GM12891 (cell line): ENCODE measurements at regions not wholly inside any gene's neighbourhood (a gene's known extent, or its start where the extent isn't known, plus 50 kb on each side); places are given as distances from the start of the nearest gene placed in this dataset.

ENCODE experiments used
- PAX5 ChIP-seq: IDR thresholded peaks from 2 replicates; pipeline ENCODE4 v1.6.1; 2011; ENCODE audit warnings: low read length, moderate library complexity, mild to moderate bottlenecking; ENCODE audit not compliant: insufficient read depth, severe bottlenecking
- POLR2A ChIP-seq: IDR thresholded peaks from 2 replicates; pipeline ENCODE4 v1.6.1; 2011; ENCODE audit warnings: low read depth, low read length, control low read depth
- POLR2AphosphoS5 ChIP-seq: IDR thresholded peaks from 2 replicates; pipeline ENCODE4 v1.6.1; 2011; ENCODE audit warnings: low read depth, low read length, control low read depth
- POU2F2 ChIP-seq: IDR thresholded peaks from 2 replicates; pipeline ENCODE4 v1.6.1; 2011; ENCODE audit warnings: low read depth, mild to moderate bottlenecking, control low read depth, low read length, moderate library complexity
- SPI1 ChIP-seq: IDR thresholded peaks from 2 replicates; pipeline ENCODE4 v1.6.1; 2011; ENCODE audit warnings: low read depth, low read length, control low read depth
- TAF1 ChIP-seq: IDR thresholded peaks from 2 replicates; pipeline ENCODE4 v1.6.1; 2011; ENCODE audit warnings: low read depth, low read length, control low read depth

DNA sequence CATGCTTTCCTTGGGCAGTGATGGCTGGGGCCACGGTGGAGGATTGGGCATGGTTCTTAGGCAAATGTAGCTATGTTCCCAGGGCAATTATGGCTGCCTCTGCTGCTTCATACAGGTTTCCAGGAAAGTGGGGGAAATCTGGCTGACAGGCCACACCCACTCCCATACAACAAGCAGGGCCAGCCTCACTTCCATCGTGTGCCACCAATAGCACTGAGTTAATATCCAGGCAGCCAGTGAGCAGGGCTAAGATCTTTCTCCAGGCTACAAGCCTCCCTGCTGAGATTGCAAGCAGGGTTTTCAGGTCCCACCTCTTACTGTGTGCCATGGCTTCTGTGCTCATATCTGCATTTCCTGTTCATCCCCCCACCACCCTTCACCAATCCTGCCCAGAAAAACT, 1291.9 kb downstream of the SI start:
- no peak for TF ChIP-seq POLR2A
- TF ChIP-seq POLR2AphosphoS5 = no peak
- TF ChIP-seq TAF1 = no peak
- no peak for TF ChIP-seq POU2F2
- TF ChIP-seq SPI1 = no peak
- TF ChIP-seq PAX5 = no peak
